ENCODE measurements at regions not wholly inside any gene's neighbourhood (a gene's known extent, or its start where the extent isn't known, plus 50 kb on each side); places are given as distances from the start of the nearest gene placed in this dataset.

DNA sequence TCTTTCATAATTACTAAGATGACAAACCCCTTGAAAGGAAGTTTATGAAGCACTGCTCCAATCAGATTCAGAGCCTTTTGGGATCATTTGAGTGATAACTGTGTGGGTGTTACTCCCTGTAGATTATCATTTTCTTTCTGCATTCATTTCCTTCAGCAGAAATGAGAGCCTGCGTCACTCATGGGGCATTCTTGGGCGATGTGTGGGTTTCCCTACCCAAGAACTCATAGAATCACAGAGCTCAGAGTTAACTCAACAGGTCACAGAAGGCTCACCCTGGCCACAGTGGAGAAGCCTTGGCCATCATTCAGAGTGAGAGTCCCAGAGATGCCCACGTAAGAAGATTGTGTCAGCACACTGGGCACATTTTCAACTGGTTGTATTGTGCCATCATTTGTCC lies 401.9 kb downstream of the TLE4 start:
- TF ChIP-seq EZH2 (IDR thresholded peaks at IDR 0.05): no peak
- TF ChIP-seq, protein P1, sequence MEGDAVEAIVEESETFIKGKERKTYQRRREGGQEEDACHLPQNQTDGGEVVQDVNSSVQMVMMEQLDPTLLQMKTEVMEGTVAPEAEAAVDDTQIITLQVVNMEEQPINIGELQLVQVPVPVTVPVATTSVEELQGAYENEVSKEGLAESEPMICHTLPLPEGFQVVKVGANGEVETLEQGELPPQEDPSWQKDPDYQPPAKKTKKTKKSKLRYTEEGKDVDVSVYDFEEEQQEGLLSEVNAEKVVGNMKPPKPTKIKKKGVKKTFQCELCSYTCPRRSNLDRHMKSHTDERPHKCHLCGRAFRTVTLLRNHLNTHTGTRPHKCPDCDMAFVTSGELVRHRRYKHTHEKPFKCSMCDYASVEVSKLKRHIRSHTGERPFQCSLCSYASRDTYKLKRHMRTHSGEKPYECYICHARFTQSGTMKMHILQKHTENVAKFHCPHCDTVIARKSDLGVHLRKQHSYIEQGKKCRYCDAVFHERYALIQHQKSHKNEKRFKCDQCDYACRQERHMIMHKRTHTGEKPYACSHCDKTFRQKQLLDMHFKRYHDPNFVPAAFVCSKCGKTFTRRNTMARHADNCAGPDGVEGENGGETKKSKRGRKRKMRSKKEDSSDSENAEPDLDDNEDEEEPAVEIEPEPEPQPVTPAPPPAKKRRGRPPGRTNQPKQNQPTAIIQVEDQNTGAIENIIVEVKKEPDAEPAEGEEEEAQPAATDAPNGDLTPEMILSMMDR (IDR thresholded peaks at IDR 0.05): no peak

Measured in neural progenitor cell (in vitro differentiated cells).